HepG2 (cell line): ENCODE measurements at regions not wholly inside any gene's neighbourhood (a gene's known extent, or its start where the extent isn't known, plus 50 kb on each side); places are given as distances from the start of the nearest gene placed in this dataset.

Experiments used
- ATAC-seq: fragments of 200-7000 bp; cut with Tn5 transposase; 3 replicates; pipeline ENCODE4 v1.9.1; 2020; ENCODE audit warnings: mild to moderate bottlenecking, moderate library complexity
- BruUV-seq: library from RNA; stranded (reverse); fragments of 400-500 nt; replicated peaks from 2 replicates; lab custom pipeline; 2021; lab: Mats Ljungman, UMichigan
- CTCF ChIA-PET: fragments of 300-600 bp; formaldehyde crosslinking; extraction: SDS; loops from one replicate; lab custom pipeline; 2021; ENCODE audit warnings: low total read pairs, inconsistent platforms, low intra/inter-chr PET ratio; lab: Yijun Ruan, JAX
- POLR2A ChIA-PET: fragments of 350-600 bp; sonication (Branson Sonifier 250); formaldehyde crosslinking; loops from one replicate; lab custom pipeline; 2020; ENCODE audit warnings: antibody characterized with exemption, inconsistent platforms; lab: Yijun Ruan, JAX
- DNase-seq: peaks from one replicate; pipeline ENCODE4 v3.0.0-alpha.2; 2015; ENCODE audit warnings: low spot score
- FAIRE-seq: peaks from 3 replicates; lab custom pipeline; 2011; peaks lifted over from hg19 to GRCh38; lab: Jason Lieb, UNC
- H2AFZ ChIP-seq: one replicate; pipeline ENCODE4 v1.6.1; 2011; ENCODE audit warnings: low read length, inconsistent platforms
- H3K27ac ChIP-seq: fragments of 300-600 bp; 3 replicates; pipeline ENCODE4 v1.8.0; 2011; ENCODE audit warnings: mixed run types, mild to moderate bottlenecking, mixed read lengths, low read length, inconsistent platforms; ENCODE audit not compliant: insufficient read depth; ENCODE audit errors: extremely low read length
- H3K27me3 ChIP-seq, 2 experiments: fragments of 200-600 bp in 1 of 2; 2 replicates in 1 of 2; 3 replicates in 1 of 2; pipeline versions ENCODE4 v1.6.0 to v1.8.0; 2011; ENCODE audit warnings: low read length in 2 of 2, mild to moderate bottlenecking in 2 of 2, moderate library complexity in 2 of 2, inconsistent platforms in 1 of 2; ENCODE audit not compliant: insufficient read depth in 2 of 2, control insufficient read depth in 1 of 2
- H3K36me3 ChIP-seq, 2 experiments: fragments of 200-600 bp in 1 of 2; replicated peaks in 1 of 2; 2 replicates in 1 of 2; 3 replicates in 1 of 2; pipeline versions ENCODE4 v1.5.1 to v1.8.0; 2011; ENCODE audit warnings: low read length in 2 of 2, inconsistent platforms in 1 of 2; ENCODE audit not compliant: insufficient read depth in 2 of 2, control insufficient read depth in 1 of 2
- H3K4me1 ChIP-seq: 2 replicates; pipeline ENCODE4 v1.5.1; 2012; ENCODE audit warnings: low read length, inconsistent platforms; ENCODE audit not compliant: insufficient read depth
- H3K4me2 ChIP-seq: 2 replicates; pipeline ENCODE4 v1.6.0; 2011; ENCODE audit warnings: low read depth, low read length, inconsistent platforms
- H3K4me3 ChIP-seq, 3 experiments: fragments of 200-600 bp in 1 of 3; sonication (generic), shearing (Covaris generic) in 1 of 3; replicated peaks in 1 of 3; 2 replicates each; pipeline ENCODE4 v1.5.1; 2011 to 2016; ENCODE audit warnings: low read length in 3 of 3, inconsistent platforms in 2 of 3, low read depth in 2 of 3, mild to moderate bottlenecking in 2 of 3, control low read depth in 1 of 3, mixed read lengths in 1 of 3; ENCODE audit not compliant: insufficient read depth in 1 of 3
- H3K79me2 ChIP-seq: one replicate; pipeline ENCODE4 v1.6.1; 2011; ENCODE audit warnings: low read length, inconsistent platforms; ENCODE audit not compliant: insufficient read depth
- H3K9ac ChIP-seq: 2 replicates; pipeline ENCODE4 v1.6.0; 2011; ENCODE audit warnings: mild to moderate bottlenecking, low read depth, low read length, inconsistent platforms; ENCODE audit not compliant: insufficient read depth
- H3K9me3 ChIP-seq: 2 replicates; pipeline ENCODE4 v1.5.1; 2012; ENCODE audit warnings: mild to moderate bottlenecking, low read length
- H4K20me1 ChIP-seq: 2 replicates; pipeline ENCODE4 v1.6.0; 2011; ENCODE audit warnings: inconsistent platforms, mild to moderate bottlenecking, low read length, moderate library complexity; ENCODE audit not compliant: insufficient read depth
- DPF2 ChIP-seq: sonication (generic); formaldehyde crosslinking; IDR thresholded peaks from 2 replicates; pipeline ENCODE4 v1.4.0; 2020; ENCODE audit warnings: mild to moderate bottlenecking, low read depth, missing genetic modification reagents, borderline replicate concordance
- FIP1L1 ChIP-seq: fragments of 200-400 bp; formaldehyde crosslinking; IDR thresholded peaks from 2 replicates; pipeline ENCODE4 v1.6.1; 2018; ENCODE audit warnings: low read depth, mild to moderate bottlenecking, low read length, moderate library complexity, borderline replicate concordance; ENCODE audit not compliant: insufficient read depth
- NFE2 ChIP-seq: sonication (generic); formaldehyde crosslinking; IDR thresholded peaks from 2 replicates; pipeline ENCODE4 v1.4.0; 2020; ENCODE audit warnings: missing genetic modification reagents
- XRCC5 ChIP-seq: fragments of 200-400 bp; formaldehyde crosslinking; optimal IDR thresholded peaks from 2 replicates; pipeline ENCODE3; 2017; ENCODE audit warnings: mild to moderate bottlenecking, low read length
- ZBTB8A ChIP-seq: sonication (generic); formaldehyde crosslinking; IDR thresholded peaks from 2 replicates; pipeline ENCODE4 v1.4.0; 2020; ENCODE audit warnings: mild to moderate bottlenecking, low read depth, missing genetic modification reagents, borderline replicate concordance
- ZNF383 ChIP-seq: sonication (generic); formaldehyde crosslinking; IDR thresholded peaks from 2 replicates; pipeline ENCODE4 v1.4.0; 2020; ENCODE audit warnings: missing genetic modification reagents, mild to moderate bottlenecking, borderline replicate concordance
- ZNF441 ChIP-seq: sonication (generic); formaldehyde crosslinking; IDR thresholded peaks from 2 replicates; pipeline ENCODE4 v1.7.0; 2021; ENCODE audit warnings: missing genetic modification reagents, borderline replicate concordance
- ZNF75D ChIP-seq: sonication (generic); formaldehyde crosslinking; IDR thresholded peaks from 2 replicates; pipeline ENCODE4 v1.8.1; 2023; ENCODE audit warnings: missing genetic modification reagents, mild to moderate bottlenecking, borderline replicate concordance
- ZNF776 ChIP-seq: sonication (generic); formaldehyde crosslinking; IDR thresholded peaks from 2 replicates; pipeline ENCODE4 v1.4.0; 2020; ENCODE audit warnings: mild to moderate bottlenecking, missing genetic modification reagents
- WGBS: methylation state at CpG from one replicate; pipeline ENCODE4 v1.1.6; 2017; ENCODE audit warnings: low lambda C conversion rate; 5-methylcytosine and 5-hydroxymethylcytosine counted together
- in situ Hi-C: cut with HindIII; loops from 2 replicates; pipeline ENCODE4 v1.10.0; 2017; ENCODE audit warnings: low pct_unique_long_range_greater_than_20kb; ENCODE audit not compliant: extremely low pct_ligation_motif_present
- intact Hi-C: fragments of 100-400 bp; cut with micrococcal nuclease; formaldehyde crosslinking; loops from one replicate; pipeline ENCODE4 v1.10.0; 2022; ENCODE audit not compliant: unreplicated experiment
- TF ChIP-seq, protein P1 (sequence below): sonication (generic); formaldehyde crosslinking; IDR thresholded peaks from 2 replicates; pipeline ENCODE4 v1.4.0; 2020; ENCODE audit warnings: mild to moderate bottlenecking, missing genetic modification reagents, borderline replicate concordance
- TF ChIP-seq, protein P2 (sequence below): IDR thresholded peaks from 2 replicates; pipeline ENCODE4 v1.6.1; 2016; ENCODE audit warnings: low read depth
- TF ChIP-seq, protein P3 (sequence below), 2 experiments: fragments of 450-650 bp in 1 of 2; sonication (generic) in 1 of 2; formaldehyde crosslinking in 1 of 2; IDR thresholded peaks; 2 replicates each; pipeline versions ENCODE4 v1.6.1 to v1.8.0; 2016 to 2022; ENCODE audit warnings: antibody characterized with exemption in 1 of 2, mild to moderate bottlenecking in 1 of 2, missing genetic modification reagents in 1 of 2

DNA sequence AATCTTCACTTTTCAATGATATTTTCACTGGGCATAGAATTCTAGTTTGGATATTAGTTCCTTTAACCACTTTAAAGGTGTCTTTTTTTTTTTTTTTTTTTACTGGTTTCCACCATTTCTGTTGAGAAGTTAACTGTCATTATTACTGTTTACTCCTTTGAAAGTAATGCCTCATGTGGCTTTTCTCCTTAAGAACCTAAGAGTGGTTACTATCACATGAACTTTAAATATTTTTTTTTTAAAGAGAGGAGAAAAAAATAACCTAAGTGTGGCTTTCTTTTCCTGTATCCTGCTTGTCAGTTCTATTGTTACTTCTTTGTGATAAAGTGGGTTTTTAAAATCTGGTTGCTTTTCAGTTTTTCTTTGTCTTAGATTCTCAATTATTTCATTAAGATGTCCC is 229.5 kb downstream of the CDH26 start (continued):
- no peak for TF ChIP-seq ZBTB8A (CRISPR knock-in tag)
- TF ChIP-seq XRCC5 = no peak
- no peak for TF ChIP-seq NFE2 (CRISPR knock-in tag)
- no peak for TF ChIP-seq DPF2
- TF ChIP-seq ZNF383 = no peak
- TF ChIP-seq ZNF75D = no peak

DNA sequence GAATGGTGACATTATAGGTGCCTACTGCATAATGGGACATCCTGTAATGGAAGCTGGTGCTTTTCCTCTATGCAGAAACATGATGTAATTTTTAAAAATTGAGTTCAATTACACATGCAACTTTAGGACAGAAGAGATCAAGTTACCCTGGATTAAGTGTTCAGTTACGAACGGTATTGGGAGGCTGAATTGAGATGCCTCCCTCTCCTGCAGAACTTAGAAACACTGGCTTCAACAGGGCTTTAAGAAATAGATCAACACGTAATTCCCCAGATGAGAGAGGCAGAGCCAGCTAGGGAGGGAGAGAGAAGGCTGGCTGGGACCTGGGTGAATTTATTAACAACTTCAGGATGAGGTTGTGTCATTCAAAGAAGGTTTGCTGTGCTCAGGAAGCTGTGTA is 232.8 kb downstream of the CDH26 start:
- FAIRE-seq (no peak), ATAC-seq (no peak), DNase-seq (no peak)
- 0% methylated on average over 3 of the region's 3 CpGs for WGBS
- Histone ChIP-seq H3K27me3 (no peaks in the 10 kb centered on the region), H3K9me3 (peaks cover 63% of the 10 kb centered on the region), H3K4me3 (no peak overlapping the region), H3K9ac (no peak overlapping the region), H3K4me1 (no peaks in the 10 kb centered on the region), H2AFZ (no peak overlapping the region), H3K4me2 (no peak overlapping the region), H4K20me1 (no peaks in the 10 kb centered on the region), H3K79me2 (no peaks in the 10 kb centered on the region), H3K36me3 (no peaks in the 10 kb centered on the region), H3K27ac (no peak overlapping the region)
- CTCF ChIA-PET = no interaction called here
- in situ Hi-C loops = no loop called here
- POLR2A ChIA-PET = no interaction called here
- intact Hi-C loops = no loop called here
- no TSS peak for BruUV-seq
- TF ChIP-seq, protein P1, sequence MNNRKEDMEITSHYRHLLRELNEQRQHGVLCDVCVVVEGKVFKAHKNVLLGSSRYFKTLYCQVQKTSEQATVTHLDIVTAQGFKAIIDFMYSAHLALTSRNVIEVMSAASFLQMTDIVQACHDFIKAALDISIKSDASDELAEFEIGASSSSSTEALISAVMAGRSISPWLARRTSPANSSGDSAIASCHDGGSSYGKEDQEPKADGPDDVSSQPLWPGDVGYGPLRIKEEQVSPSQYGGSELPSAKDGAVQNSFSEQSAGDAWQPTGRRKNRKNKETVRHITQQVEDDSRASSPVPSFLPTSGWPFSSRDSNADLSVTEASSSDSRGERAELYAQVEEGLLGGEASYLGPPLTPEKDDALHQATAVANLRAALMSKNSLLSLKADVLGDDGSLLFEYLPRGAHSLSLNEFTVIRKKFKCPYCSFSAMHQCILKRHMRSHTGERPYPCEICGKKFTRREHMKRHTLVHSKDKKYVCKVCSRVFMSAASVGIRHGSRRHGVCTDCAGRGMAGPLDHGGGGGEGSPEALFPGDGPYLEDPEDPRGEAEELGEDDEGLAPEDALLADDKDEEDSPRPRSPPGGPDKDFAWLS (CRISPR knock-in tag) = no peak
- TF ChIP-seq, protein P2, sequence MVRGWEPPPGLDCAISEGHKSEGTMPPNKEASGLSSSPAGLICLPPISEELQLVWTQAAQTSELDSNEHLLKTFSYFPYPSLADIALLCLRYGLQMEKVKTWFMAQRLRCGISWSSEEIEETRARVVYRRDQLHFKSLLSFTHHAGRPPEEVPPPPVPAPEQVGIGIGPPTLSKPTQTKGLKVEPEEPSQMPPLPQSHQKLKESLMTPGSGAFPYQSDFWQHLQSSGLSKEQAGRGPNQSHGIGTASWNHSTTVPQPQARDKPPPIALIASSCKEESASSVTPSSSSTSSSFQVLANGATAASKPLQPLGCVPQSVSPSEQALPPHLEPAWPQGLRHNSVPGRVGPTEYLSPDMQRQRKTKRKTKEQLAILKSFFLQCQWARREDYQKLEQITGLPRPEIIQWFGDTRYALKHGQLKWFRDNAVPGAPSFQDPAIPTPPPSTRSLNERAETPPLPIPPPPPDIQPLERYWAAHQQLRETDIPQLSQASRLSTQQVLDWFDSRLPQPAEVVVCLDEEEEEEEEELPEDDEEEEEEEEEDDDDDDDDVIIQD = no peak
- no peak for TF ChIP-seq FIP1L1
- no peak for TF ChIP-seq ZNF776 (CRISPR knock-in tag)
- no peak for TF ChIP-seq ZNF441 (CRISPR knock-in tag)
- TF ChIP-seq, protein P3, sequence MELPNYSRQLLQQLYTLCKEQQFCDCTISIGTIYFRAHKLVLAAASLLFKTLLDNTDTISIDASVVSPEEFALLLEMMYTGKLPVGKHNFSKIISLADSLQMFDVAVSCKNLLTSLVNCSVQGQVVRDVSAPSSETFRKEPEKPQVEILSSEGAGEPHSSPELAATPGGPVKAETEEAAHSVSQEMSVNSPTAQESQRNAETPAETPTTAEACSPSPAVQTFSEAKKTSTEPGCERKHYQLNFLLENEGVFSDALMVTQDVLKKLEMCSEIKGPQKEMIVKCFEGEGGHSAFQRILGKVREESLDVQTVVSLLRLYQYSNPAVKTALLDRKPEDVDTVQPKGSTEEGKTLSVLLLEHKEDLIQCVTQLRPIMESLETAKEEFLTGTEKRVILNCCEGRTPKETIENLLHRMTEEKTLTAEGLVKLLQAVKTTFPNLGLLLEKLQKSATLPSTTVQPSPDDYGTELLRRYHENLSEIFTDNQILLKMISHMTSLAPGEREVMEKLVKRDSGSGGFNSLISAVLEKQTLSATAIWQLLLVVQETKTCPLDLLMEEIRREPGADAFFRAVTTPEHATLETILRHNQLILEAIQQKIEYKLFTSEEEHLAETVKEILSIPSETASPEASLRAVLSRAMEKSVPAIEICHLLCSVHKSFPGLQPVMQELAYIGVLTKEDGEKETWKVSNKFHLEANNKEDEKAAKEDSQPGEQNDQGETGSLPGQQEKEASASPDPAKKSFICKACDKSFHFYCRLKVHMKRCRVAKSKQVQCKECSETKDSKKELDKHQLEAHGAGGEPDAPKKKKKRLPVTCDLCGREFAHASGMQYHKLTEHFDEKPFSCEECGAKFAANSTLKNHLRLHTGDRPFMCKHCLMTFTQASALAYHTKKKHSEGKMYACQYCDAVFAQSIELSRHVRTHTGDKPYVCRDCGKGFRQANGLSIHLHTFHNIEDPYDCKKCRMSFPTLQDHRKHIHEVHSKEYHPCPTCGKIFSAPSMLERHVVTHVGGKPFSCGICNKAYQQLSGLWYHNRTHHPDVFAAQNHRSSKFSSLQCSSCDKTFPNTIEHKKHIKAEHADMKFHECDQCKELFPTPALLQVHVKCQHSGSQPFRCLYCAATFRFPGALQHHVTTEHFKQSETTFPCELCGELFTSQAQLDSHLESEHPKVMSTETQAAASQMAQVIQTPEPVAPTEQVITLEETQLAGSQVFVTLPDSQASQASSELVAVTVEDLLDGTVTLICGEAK (IDR thresholded peaks at IDR 0.05) = no peak
- TF ChIP-seq, protein P3 (CRISPR knock-in tag; IDR thresholded peaks at IDR 0.05) = no peak
